ENCODE measurements at regions not wholly inside any gene's neighbourhood (a gene's known extent, or its start where the extent isn't known, plus 50 kb on each side); places are given as distances from the start of the nearest gene placed in this dataset.

DNA sequence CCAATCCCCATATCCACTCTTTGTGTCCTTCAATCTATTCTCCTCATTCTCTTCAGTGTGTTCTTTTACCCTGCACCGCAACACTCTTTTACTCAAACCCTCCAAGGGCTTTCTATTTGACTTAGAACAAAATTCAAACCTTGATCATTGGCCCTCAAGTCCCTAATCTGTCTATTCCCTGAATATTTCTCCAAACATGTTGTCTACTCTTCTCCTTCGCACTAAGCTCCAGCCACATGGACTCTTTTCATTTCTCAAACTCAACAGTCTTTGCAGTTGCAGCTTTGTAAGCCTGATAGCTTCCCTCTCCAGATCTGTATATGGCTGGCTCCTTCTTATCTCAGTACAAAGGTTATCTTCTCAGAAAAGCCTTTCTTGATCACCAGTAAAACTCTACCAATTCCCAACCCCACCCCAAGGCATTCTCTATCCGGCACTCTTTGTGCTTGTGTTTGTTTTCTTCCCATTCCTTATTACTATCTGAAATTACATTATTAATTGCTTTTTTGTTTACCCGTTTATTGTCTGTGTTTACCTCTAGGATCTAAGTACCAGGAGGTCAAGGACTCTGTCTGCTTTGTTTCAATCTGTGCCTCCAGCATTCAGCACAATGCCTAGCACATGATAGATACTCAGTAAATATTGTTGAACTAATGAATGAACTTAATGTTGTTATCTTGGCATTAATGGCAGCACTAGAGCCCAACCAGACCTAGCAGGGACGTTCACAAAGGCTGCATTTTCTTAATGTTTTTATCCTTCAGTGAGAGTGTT lies 147.4 kb downstream of the BBOX1 start:
- no peak for TF ChIP-seq POLR2AphosphoS5 (IDR thresholded peaks at IDR 0.05; ENCODE audit: insufficient read depth in 1 of 2, low read depth in 1 of 2)
- no peak for TF ChIP-seq POLR2A (IDR thresholded peaks at IDR 0.05)
